Central memory CD8-positive, alpha-beta T cell (primary cell): ENCODE measurements at regions not wholly inside any gene's neighbourhood (a gene's known extent, or its start where the extent isn't known, plus 50 kb on each side); places are given as distances from the start of the nearest gene placed in this dataset.

ENCODE experiments used
- ATAC-seq: fragments of 150-1000 bp; cut with Tn5 transposase; replicated peaks from 2 replicates; pipeline ENCODE4 v1.10.0; 2022; ENCODE audit warnings: mild to moderate bottlenecking, moderate FRiP score, moderate number of reproducible peaks; ENCODE audit not compliant: poor library complexity, severe bottlenecking; ENCODE audit errors: extremely low read depth
- DNase-seq, 2 donors: peaks; one replicate each; pipeline ENCODE4 v3.0.0; 2021; ENCODE audit warnings: low spot score in 2 of 2
- H3K27ac Mint-ChIP-seq: one replicate; pipeline ENCODE4 v1.8.0; 2022; ENCODE audit warnings: low read depth, mild to moderate bottlenecking, moderate library complexity, mixed read lengths
- H3K27me3 Mint-ChIP-seq: one replicate; pipeline ENCODE4 v1.8.0; 2022; ENCODE audit warnings: mixed read lengths
- H3K36me3 Mint-ChIP-seq: one replicate; pipeline ENCODE4 v1.8.0; 2022; ENCODE audit warnings: mild to moderate bottlenecking, moderate library complexity, mixed read lengths; ENCODE audit not compliant: insufficient read depth
- H3K4me1 Mint-ChIP-seq: one replicate; pipeline ENCODE4 v1.8.0; 2022; ENCODE audit warnings: mixed read lengths
- H3K4me3 Mint-ChIP-seq: one replicate; pipeline ENCODE4 v1.8.0; 2022; ENCODE audit warnings: mild to moderate bottlenecking, moderate library complexity, mixed read lengths
- H3K9me3 Mint-ChIP-seq: one replicate; pipeline ENCODE4 v1.8.0; 2022; ENCODE audit warnings: mixed read lengths

DNA sequence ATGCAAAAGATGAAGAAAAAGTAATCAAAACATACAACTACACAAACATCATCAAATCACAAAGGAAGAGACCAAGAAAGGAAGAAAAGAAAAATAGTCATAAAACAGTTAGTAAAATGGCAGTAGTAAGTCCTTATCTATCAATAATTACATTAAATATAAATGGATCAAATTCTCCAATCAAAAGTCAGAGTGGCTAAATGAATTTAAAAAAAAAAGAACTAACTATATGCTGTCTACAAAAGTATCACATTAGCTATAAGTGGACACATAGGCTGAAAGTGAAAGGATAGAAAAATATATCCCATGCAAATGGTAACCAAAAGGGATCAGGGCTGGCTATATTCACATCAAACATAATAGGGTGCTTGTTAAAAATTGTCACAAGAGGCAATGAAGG lies 116.5 kb downstream of the NOL4 start:
- DNase-seq: no peak
- H3K27me3 Mint-ChIP-seq: no peaks in the 10 kb centered on the region
- H3K4me3 Mint-ChIP-seq: no peak overlapping the region

DNA sequence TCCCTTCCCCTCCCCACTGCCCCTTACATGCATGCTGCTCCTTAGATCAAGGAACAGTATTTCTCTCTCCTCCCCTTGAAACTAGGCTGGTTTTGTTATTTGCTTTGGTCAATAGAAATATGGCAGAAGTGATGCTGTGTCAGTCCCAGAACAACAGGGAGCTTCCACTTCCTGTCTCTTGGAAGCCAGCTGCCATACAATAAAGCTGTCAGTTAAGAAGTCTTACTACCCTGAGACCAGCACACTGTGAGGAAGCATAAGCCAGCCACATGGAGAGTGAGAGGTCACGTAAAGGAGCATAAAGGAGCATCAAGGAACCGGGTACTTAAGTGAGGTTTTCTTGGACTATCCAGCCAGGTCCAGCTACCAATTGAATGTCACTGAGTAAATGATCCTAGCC lies 126.6 kb downstream of the NOL4 start:
- H3K27ac Mint-ChIP-seq: no peak overlapping the region
- H3K4me3 Mint-ChIP-seq: no peak overlapping the region
- no peaks in the 10 kb centered on the region for H3K36me3 Mint-ChIP-seq
- peaks cover 6% of the 10 kb centered on the region for H3K9me3 Mint-ChIP-seq
- no peaks in the 10 kb centered on the region for H3K4me1 Mint-ChIP-seq
- DNase-seq: no peak
- H3K27me3 Mint-ChIP-seq: no peaks in the 10 kb centered on the region
- no peak for ATAC-seq

More for the DNA sequence above, 116.5 kb downstream of the NOL4 start:
- H3K9me3 Mint-ChIP-seq: peaks cover 15% of the 10 kb centered on the region
- no peak for ATAC-seq
- no peak overlapping the region for H3K27ac Mint-ChIP-seq
- no peaks in the 10 kb centered on the region for H3K4me1 Mint-ChIP-seq
- H3K36me3 Mint-ChIP-seq: no peaks in the 10 kb centered on the region

DNA sequence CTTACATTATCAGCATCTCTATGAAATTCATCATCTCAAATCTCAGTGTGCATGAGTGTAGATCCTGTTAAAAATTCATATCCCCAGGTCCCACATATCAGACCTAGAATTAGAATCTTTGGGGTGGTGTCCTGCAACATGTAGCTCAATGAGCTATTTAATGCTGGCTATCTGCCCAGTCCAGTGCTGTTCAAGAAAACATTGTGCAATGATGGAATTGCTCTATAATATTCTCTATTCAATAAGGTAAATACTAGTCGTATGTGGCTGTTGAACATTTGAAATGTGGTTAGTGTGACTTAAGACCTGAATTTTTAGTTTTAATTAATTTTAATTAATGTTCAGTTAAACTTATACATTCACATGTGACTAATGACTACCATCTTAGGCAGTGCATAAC lies 127.4 kb downstream of the NOL4 start:
- DNase-seq (no peak), ATAC-seq (no peak)
- H3K27ac Mint-ChIP-seq: no peak overlapping the region

DNA sequence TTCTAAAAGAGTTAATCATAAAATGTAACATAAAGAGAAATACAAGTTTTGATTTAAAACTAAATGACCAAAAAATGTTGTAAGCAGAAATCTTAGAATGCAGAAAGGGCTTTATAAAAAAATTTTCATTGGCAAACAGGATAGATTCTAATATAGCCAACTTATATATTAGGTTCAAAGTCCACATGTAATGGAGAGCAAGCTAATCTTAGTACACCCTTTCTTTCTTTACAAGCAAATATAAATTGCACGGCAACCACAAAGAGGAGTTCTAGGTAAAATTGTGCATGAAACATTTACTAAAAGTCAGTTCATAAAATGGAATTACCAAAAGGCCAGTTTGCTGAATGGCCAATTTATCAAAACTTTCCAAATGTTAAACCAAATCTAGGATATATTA lies 130.6 kb downstream of the NOL4 start:
- no peak for ATAC-seq
- Mint-ChIP-seq H3K36me3 (no peaks in the 10 kb centered on the region), H3K9me3 (peaks cover 18% of the 10 kb centered on the region), H3K27ac (no peak overlapping the region), H3K4me1 (no peaks in the 10 kb centered on the region), H3K27me3 (no peaks in the 10 kb centered on the region), H3K4me3 (no peak overlapping the region)
- no peak for DNase-seq

More for the DNA sequence above, 127.4 kb downstream of the NOL4 start:
- Mint-ChIP-seq H3K36me3 (no peaks in the 10 kb centered on the region), H3K4me3 (no peak overlapping the region), H3K4me1 (no peaks in the 10 kb centered on the region), H3K9me3 (peaks cover 6% of the 10 kb centered on the region), H3K27me3 (no peaks in the 10 kb centered on the region)

GRCh38 chr18:34092796-34093195 lies 131.9 kb downstream of the NOL4 start:
- H3K27me3 Mint-ChIP-seq: no peaks in the 10 kb centered on the region
- no peaks in the 10 kb centered on the region for H3K4me1 Mint-ChIP-seq
- H3K4me3 Mint-ChIP-seq: no peak overlapping the region
- H3K9me3 Mint-ChIP-seq: peaks cover 18% of the 10 kb centered on the region
- no peak overlapping the region for H3K27ac Mint-ChIP-seq
- DNase-seq: no peak
- ATAC-seq: no peak
- no peaks in the 10 kb centered on the region for H3K36me3 Mint-ChIP-seq

DNA sequence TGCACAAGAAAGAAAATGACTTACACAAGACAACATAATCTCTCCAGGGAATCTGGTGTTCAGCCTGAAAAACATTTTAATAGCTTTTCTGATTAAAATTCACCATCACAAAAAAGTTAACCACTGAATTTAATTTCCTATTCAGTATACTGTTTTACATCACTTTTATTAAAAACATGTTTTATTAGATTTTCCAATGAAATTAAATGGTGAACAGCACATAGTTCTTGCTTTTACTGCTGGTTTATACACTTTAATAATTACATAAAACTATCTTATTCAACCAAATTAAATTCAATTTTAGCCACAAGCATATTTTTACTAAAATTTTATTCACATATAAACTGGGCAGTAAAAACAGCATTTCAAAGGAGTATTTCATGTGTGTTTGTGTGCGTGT lies 138.3 kb downstream of the NOL4 start:
- H3K4me3 Mint-ChIP-seq: no peak overlapping the region
- no peak for DNase-seq
- no peaks in the 10 kb centered on the region for H3K4me1 Mint-ChIP-seq
- no peak overlapping the region for H3K27ac Mint-ChIP-seq
- peaks cover 1% of the 10 kb centered on the region for H3K36me3 Mint-ChIP-seq
- H3K27me3 Mint-ChIP-seq: no peaks in the 10 kb centered on the region
- ATAC-seq: no peak
- peaks cover 18% of the 10 kb centered on the region for H3K9me3 Mint-ChIP-seq

- no peaks in the 10 kb centered on the region for H3K27me3 Mint-ChIP-seq
- H3K4me3 Mint-ChIP-seq: no peak overlapping the region
- H3K9me3 Mint-ChIP-seq: peaks cover 14% of the 10 kb centered on the region
- no peaks in the 10 kb centered on the region for H3K4me1 Mint-ChIP-seq
- H3K36me3 Mint-ChIP-seq: peaks cover 1% of the 10 kb centered on the region
- DNase-seq: no peak
- no peak for ATAC-seq
- no peak overlapping the region for H3K27ac Mint-ChIP-seq
Observed at GRCh38 chr18:34085140-34085739, 139.5 kb downstream of the NOL4 start.

DNA sequence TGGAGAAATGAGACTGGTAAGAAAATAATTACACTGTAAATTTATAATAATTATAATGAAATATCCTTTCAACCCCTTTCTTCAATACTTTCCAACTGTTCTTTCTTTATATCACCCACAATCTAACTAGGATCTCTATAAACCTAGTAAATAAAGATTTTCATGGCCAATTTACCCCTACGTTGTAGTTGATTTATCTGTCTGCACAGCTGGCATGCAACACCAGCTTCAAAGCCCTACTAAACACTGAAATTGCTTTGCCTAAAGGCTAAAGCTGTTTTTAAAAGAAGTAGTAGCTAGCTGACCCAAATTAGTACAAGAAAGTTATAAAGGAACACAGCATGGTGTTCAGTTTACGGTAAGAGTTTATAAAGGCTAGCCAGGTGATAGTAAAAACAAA lies 140.1 kb downstream of the NOL4 start:
- Mint-ChIP-seq H3K27ac (no peak overlapping the region), H3K9me3 (peaks cover 14% of the 10 kb centered on the region), H3K4me1 (no peaks in the 10 kb centered on the region), H3K4me3 (no peak overlapping the region), H3K36me3 (peaks cover 1% of the 10 kb centered on the region), H3K27me3 (no peaks in the 10 kb centered on the region)
- DNase-seq (no peak), ATAC-seq (no peak)

DNA sequence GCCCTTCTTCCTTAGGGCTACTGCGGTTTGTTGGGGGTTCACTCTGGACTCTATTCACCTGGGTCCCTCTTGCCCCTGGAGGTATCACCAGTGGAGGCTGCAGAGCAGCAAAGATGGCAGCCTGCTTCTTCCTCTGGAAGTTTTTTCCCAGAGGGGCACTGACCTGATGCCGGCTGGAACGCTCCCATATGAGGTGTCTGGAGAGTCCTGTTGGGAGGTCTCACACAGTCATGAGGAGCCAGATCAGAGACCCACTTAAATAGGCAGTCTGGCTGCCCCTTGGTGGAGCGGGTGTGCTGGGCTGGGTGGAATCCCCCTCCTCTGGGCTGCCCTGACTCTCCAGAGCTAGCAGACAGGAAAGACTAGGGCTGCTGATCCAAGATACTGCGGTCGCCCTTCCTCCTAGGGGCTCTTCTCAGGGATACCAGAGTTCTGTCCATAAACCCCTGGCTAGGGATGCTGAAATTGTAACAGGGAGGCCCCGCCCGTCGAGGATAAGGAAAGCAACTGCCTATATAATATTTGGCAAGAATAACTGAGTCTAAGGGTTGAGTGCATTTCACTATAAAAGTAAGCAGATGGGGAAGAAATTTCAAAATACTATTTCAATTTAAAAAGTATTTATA lies 140.7 kb downstream of the NOL4 start:
- ATAC-seq (no peak), DNase-seq (no peak)
- Mint-ChIP-seq H3K27ac (no peak overlapping the region), H3K4me1 (no peaks in the 10 kb centered on the region), H3K4me3 (no peak overlapping the region), H3K27me3 (no peaks in the 10 kb centered on the region), H3K36me3 (peaks cover 1% of the 10 kb centered on the region), H3K9me3 (peaks cover 18% of the 10 kb centered on the region)

- DNase-seq: no peak
- Mint-ChIP-seq H3K9me3 (peaks cover 11% of the 10 kb centered on the region), H3K4me1 (no peaks in the 10 kb centered on the region), H3K27ac (no peak overlapping the region), H3K4me3 (no peak overlapping the region), H3K36me3 (no peaks in the 10 kb centered on the region), H3K27me3 (no peaks in the 10 kb centered on the region)
- no peak for ATAC-seq
Observed at GRCh38 chr18:34077599-34077998, 147.1 kb downstream of the NOL4 start.

DNA sequence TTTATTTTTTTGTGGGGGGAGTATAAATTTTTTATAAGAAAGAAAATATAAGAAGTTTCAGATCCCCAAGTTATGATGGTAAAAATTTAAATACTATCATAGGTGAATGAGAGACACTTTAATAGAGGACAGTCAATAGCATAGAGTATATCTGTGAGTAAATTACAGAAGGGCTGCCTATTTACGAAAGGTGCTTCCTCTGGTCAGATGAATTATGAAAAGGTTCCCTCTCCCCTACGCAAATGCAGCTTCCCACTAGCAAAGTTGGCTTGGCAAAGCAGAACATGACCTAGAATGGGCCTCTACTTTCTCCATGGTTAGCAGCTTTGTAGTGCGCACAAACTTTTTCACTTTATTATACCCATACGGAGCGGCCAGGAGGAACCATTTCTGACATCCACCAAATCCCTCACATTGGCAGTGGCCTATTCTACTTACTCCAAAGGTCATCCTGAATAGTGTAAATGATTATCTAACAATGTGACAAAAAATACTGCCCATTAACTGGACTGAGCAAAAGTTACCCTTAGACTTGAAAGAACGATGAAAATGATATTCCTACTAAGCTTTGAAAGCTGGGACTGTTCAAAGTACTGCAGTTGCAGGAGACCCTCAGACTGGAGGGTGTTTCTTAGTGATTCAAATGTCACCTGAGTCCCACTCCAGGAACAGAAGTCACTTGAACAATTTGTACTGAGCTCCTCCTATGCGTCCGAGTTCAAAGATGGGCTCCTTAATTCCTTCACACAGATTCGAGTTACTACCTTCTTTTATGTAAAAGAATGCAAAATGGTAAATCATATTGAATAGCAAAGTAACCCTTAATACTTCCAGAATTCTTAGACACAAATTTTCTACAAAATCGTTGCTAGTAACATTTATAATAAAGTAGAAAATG lies 148.5 kb downstream of the NOL4 start:
- Mint-ChIP-seq H3K4me3 (no peak overlapping the region), H3K36me3 (no peaks in the 10 kb centered on the region), H3K27me3 (no peaks in the 10 kb centered on the region), H3K27ac (no peak overlapping the region), H3K4me1 (no peaks in the 10 kb centered on the region), H3K9me3 (peaks cover 11% of the 10 kb centered on the region)
- DNase-seq: no peak
- ATAC-seq: no peak

- no peaks in the 10 kb centered on the region for H3K36me3 Mint-ChIP-seq
- H3K27me3 Mint-ChIP-seq: no peaks in the 10 kb centered on the region
- H3K4me1 Mint-ChIP-seq: no peaks in the 10 kb centered on the region
- H3K27ac Mint-ChIP-seq: no peak overlapping the region
- no peak overlapping the region for H3K4me3 Mint-ChIP-seq
- DNase-seq (no peak), ATAC-seq (no peak)
- peaks cover 28% of the 10 kb centered on the region for H3K9me3 Mint-ChIP-seq
Observed at GRCh38 chr18:34061226-34061625, 163.5 kb downstream of the NOL4 start.

DNA sequence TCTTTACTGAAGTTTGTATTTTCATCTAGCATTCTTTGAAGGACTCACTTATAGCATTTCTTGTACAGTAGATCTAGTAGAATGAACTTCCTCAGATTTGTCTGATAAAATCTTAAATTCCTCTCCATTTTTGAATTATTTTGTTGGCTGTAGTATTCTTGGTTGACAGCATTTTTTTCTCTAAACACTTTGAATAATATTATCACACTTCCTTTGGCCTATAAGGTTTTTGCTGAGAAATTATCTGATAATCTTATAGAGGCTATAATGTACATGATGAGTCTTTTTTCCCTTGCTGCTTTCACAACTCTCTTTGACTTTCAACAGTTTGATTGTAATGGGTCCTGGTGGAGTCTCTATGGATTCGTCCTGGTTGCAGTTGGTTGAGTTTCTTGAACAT lies 169.5 kb downstream of the NOL4 start:
- DNase-seq: no peak
- no peak for ATAC-seq
- H3K9me3 Mint-ChIP-seq: peaks cover 37% of the 10 kb centered on the region

More for the DNA sequence above, 169.5 kb downstream of the NOL4 start:
- Mint-ChIP-seq H3K36me3 (no peaks in the 10 kb centered on the region), H3K27ac (no peak overlapping the region), H3K4me1 (no peaks in the 10 kb centered on the region), H3K27me3 (no peaks in the 10 kb centered on the region), H3K4me3 (no peak overlapping the region)
